ENCODE measurements at regions not wholly inside any gene's neighbourhood (a gene's known extent, or its start where the extent isn't known, plus 50 kb on each side); places are given as distances from the start of the nearest gene placed in this dataset.

- no peak for TF ChIP-seq EZH2 (IDR thresholded peaks at IDR 0.05; ENCODE audit: borderline replicate concordance, low read length)
- TF ChIP-seq CTCF (IDR thresholded peaks at IDR 0.05; ENCODE audit: low read length) = no peak
Observed at GRCh38 chr12:131619736-131620506, 91.0 kb upstream of the SFSWAP start.

Measured in OCI-LY1 (cell line).